Stomach (tissue), 8 donors: ENCODE measurements at regions not wholly inside any gene's neighbourhood (a gene's known extent, or its start where the extent isn't known, plus 50 kb on each side); places are given as distances from the start of the nearest gene placed in this dataset.

Experiments used
- DNase-seq, 2 donors: peaks; one replicate each; pipeline versions ENCODE4 v3.0.0 to v3.0.0-alpha.2; 2013 to 2019
- H3K27ac ChIP-seq, 5 donors: fragments of 200-600 bp in 4 of 5; sonication (generic) in 4 of 5; one replicate each; pipeline ENCODE4 v1.5.1; 2013 to 2019; ENCODE audit warnings: mild to moderate bottlenecking in 1 of 5, moderate library complexity in 1 of 5
- H3K27me3 ChIP-seq, 3 donors: fragments of 200-600 bp; sonication (generic); one replicate each; pipeline ENCODE4 v1.5.1; 2017 to 2019; ENCODE audit warnings: mixed run types in 1 of 3
- H3K36me3 ChIP-seq, 4 donors: fragments of 200-600 bp; sonication (generic); 1 replicate in 3 of 4; 2 replicates in 1 of 4; pipeline ENCODE4 v1.5.1; 2016 to 2019
- H3K4me1 ChIP-seq, 4 donors: fragments of 200-600 bp; sonication (generic); one replicate each; pipeline ENCODE4 v1.5.1; 2016 to 2019
- H3K4me3 ChIP-seq, 4 donors: fragments of 200-600 bp; sonication (generic) in 3 of 4; one replicate each; pipeline ENCODE4 v1.5.1; 2016 to 2019; ENCODE audit warnings: mild to moderate bottlenecking in 1 of 4
- H3K9me3 ChIP-seq, 4 donors: fragments of 200-600 bp; sonication (generic); one replicate each; pipeline ENCODE4 v1.5.1; 2016 to 2019
- EP300 ChIP-seq: sonication (generic); formaldehyde crosslinking; IDR thresholded peaks from one replicate; pipeline ENCODE4 v1.6.1; 2017; ENCODE audit warnings: antibody characterized with exemption
- POLR2A ChIP-seq, 4 donors: fragments of 450-650 bp; IDR thresholded peaks; one replicate each; pipeline ENCODE4 v1.6.1; 2016; ENCODE audit warnings: antibody characterized with exemption in 4 of 4, control low read depth in 2 of 4, mild to moderate bottlenecking in 1 of 4, moderate library complexity in 1 of 4
- POLR2AphosphoS5 ChIP-seq, 3 donors: sonication (generic); formaldehyde crosslinking; IDR thresholded peaks; one replicate each; pipeline ENCODE4 v1.6.1; 2016; ENCODE audit warnings: antibody characterized with exemption in 3 of 3
- WGBS, 5 donors: extraction: QIAGEN DNeasy Blood & Tissue Kit in 3 of 5; methylation state at CpG; one replicate each; pipeline versions ENCODE4 v1.1.5 to v1.1.7; 2013 to 2018; 5-methylcytosine and 5-hydroxymethylcytosine counted together
- intact Hi-C: fragments of 100-400 bp; cut with DNase I; formaldehyde crosslinking; loops from one replicate; pipeline ENCODE4 v1.15.1; 2023; ENCODE audit warnings: low total_unique reads
- TF ChIP-seq, protein P1 (sequence below), 7 experiments: fragments of 450-650 bp in 4 of 7; fragments of 200-600 bp in 3 of 7; sonication (generic) in 3 of 7; IDR thresholded peaks; one replicate each; pipeline ENCODE4 v1.5.1; 2016 to 2019; ENCODE audit warnings: antibody characterized with exemption in 7 of 7, control low read depth in 2 of 7, mild to moderate bottlenecking in 1 of 7
- donor health status: healthy with polysubstance abuse.
- donor health status: Bipolar disorder and iron deficiency.
- donor health status: healthy.

DNA sequence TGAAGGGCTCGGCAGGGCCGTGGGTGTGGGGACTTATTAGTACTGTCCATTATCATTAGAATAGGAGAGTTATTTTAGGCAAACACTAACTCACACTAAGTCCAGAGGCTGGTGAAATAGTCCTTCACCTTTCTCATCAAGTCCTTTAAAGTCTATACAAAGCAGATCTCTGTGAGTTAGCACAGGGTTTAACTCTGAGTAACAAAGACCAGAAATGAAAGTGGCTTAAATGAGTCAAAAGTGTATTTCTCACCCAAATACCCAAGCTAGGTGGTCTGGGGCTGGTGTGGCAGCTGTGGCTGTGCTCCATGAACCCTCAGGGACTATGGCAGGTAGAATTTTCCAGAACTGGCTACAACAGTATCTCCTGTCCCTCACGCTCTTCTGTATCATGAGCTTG, 263.2 kb downstream of the BCOR start:
- DNase-seq, result no peak
- Histone ChIP-seq H3K36me3 (no peaks in the 10 kb centered on the region), H3K27ac (no peak overlapping the region), H3K4me3 (no peak overlapping the region), H3K9me3 (peaks cover 0 to 5% (median under 1%) of the 10 kb centered on the region in 4 donors), H3K27me3 (no peaks in the 10 kb centered on the region), H3K4me1 (no peaks in the 10 kb centered on the region)
- TF ChIP-seq POLR2AphosphoS5 (IDR thresholded peaks at IDR 0.05), result no peak
- TF ChIP-seq, protein P1, sequence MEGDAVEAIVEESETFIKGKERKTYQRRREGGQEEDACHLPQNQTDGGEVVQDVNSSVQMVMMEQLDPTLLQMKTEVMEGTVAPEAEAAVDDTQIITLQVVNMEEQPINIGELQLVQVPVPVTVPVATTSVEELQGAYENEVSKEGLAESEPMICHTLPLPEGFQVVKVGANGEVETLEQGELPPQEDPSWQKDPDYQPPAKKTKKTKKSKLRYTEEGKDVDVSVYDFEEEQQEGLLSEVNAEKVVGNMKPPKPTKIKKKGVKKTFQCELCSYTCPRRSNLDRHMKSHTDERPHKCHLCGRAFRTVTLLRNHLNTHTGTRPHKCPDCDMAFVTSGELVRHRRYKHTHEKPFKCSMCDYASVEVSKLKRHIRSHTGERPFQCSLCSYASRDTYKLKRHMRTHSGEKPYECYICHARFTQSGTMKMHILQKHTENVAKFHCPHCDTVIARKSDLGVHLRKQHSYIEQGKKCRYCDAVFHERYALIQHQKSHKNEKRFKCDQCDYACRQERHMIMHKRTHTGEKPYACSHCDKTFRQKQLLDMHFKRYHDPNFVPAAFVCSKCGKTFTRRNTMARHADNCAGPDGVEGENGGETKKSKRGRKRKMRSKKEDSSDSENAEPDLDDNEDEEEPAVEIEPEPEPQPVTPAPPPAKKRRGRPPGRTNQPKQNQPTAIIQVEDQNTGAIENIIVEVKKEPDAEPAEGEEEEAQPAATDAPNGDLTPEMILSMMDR (IDR thresholded peaks at IDR 0.05), result no peak
- no peak for TF ChIP-seq POLR2A (IDR thresholded peaks at IDR 0.05)
- TF ChIP-seq EP300, result no peak
- intact Hi-C loops, result no loop called here
- WGBS, 5 donors, result 85 to 95% (median 91%) methylated on average over 2 to 3 of the region's 3 CpGs

DNA sequence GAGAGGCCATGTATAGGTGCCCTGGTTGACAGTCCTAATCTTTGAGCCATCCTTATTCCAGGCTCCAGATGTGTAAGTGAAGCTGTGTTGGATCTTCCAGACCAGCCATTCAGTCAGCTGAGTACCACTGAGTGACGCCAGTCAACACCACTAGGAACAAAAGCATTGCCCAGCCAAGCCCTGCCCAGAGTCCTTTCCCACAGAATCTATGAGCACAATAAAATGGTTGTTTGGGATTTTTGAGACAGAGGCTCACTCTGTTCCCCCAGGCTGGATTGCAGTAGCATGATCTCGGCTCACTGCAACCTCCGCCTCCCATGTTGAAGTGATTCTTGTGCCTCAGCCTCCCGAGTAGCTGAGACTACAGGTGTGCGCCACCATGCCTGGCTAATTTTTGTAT, 262.5 kb downstream of the BCOR start:
- H3K27ac ChIP-seq, result no peak overlapping the region
- TF ChIP-seq POLR2AphosphoS5 (IDR thresholded peaks at IDR 0.05), result no peak
- TF ChIP-seq EP300, result no peak
- TF ChIP-seq, protein P1 (IDR thresholded peaks at IDR 0.05), result no peak
- no peak for TF ChIP-seq POLR2A (IDR thresholded peaks at IDR 0.05)
- DNase-seq, result no peak
- H3K9me3 ChIP-seq, result no peaks in the 10 kb centered on the region
- H3K27me3 ChIP-seq, result no peaks in the 10 kb centered on the region
- intact Hi-C loops, result no loop called here
- no peaks in the 10 kb centered on the region for H3K4me1 ChIP-seq
- 91 to 100% (median 98%) methylated on average over 4 to 5 of the region's 5 CpGs for WGBS, 5 donors
- no peaks in the 10 kb centered on the region for H3K36me3 ChIP-seq
- H3K4me3 ChIP-seq, result no peak overlapping the region

DNA sequence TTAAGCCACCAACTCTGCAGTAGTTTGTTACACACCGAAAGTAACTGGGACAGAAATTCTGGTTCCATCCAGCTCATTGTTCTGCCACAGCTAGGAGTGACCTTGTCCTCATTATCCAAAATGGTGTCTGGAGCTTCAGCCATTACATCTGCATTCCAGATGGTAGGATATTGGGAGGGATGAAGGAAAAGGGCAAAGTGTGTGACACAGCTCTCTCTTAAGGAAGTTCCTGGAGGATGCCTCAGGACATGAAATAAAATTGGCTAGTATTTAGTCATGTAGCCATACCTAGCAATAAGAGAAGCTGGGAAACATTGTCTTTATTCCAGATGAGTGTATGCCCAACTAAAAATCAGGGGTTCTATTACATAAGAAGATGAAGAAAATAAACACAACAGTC, 262.0 kb downstream of the BCOR start:
- Histone ChIP-seq H3K4me1 (no peaks in the 10 kb centered on the region), H3K4me3 (no peak overlapping the region), H3K27ac (no peak overlapping the region), H3K36me3 (no peaks in the 10 kb centered on the region), H3K27me3 (no peaks in the 10 kb centered on the region), H3K9me3 (no peaks in the 10 kb centered on the region)
- 71 to 100% (median 85%) methylated on average over 1 of the region's 1 CpG for whole genome bisulfite sequencing, 5 donors
- no peak for TF ChIP-seq POLR2AphosphoS5 (IDR thresholded peaks at IDR 0.05)
- TF ChIP-seq, protein P1 (IDR thresholded peaks at IDR 0.05), result no peak
- TF ChIP-seq EP300, result no peak
- TF ChIP-seq POLR2A (IDR thresholded peaks at IDR 0.05), result no peak
- intact Hi-C loops, result no loop called here
- no peak for DNase-seq

DNA sequence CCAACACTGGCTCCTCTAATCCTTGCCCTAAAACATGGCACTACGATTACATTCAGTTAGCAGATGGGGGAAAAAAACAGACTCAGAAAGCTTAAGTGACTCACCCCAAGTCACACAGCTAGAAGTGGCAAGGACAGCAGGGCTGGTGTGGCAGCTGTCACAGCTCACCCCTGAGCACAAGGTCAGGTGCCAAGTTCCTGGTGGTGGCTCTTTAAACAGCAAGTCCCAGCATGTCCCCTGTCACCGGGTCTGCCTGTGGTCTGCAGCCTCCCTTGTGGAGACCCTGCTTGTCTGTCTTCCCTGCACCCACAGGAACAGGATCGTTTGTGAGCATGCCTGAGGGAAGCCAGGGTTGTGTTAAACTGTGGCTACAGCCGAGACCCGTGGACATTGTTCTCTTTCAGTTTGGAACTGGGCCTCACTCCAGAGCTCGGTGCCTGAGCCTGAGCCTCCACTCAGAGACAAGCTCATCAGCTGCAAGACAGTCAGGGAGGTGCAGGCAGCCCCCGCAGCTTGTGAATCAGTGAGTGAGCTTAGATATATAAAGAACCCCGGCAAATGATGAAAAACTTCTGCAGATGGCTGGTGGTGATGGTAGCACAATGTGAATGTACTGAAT, 260.8 kb downstream of the BCOR start:
- Histone ChIP-seq H3K27ac (no peak overlapping the region), H3K27me3 (no peaks in the 10 kb centered on the region), H3K36me3 (no peaks in the 10 kb centered on the region), H3K4me3 (no peak overlapping the region), H3K9me3 (no peaks in the 10 kb centered on the region), H3K4me1 (no peaks in the 10 kb centered on the region)
- 61 to 100% (median 71%) methylated on average over 3 to 8 of the region's 8 CpGs for WGBS, 5 donors
- intact Hi-C loops, result no loop called here
- no peak for DNase-seq
- no peak for TF ChIP-seq POLR2A (IDR thresholded peaks at IDR 0.05)
- TF ChIP-seq EP300, result no peak
- TF ChIP-seq POLR2AphosphoS5 (IDR thresholded peaks at IDR 0.05), result no peak
- TF ChIP-seq, protein P1 (IDR thresholded peaks at IDR 0.05), result no peak
